IMR-90 (cell line): ENCODE measurements at regions not wholly inside any gene's neighbourhood (a gene's known extent, or its start where the extent isn't known, plus 50 kb on each side); places are given as distances from the start of the nearest gene placed in this dataset.

ENCODE experiments used
- ATAC-seq: fragments of 200-7000 bp; cut with Tn5 transposase; 2 replicates; pipeline ENCODE4 v1.9.1; 2020; ENCODE audit warnings: low read depth, mild to moderate bottlenecking, moderate library complexity
- BruUV-seq: library from RNA; stranded (reverse); fragments of 400-500 nt; replicated peaks from 2 replicates; lab custom pipeline; 2021; lab: Mats Ljungman, UMichigan
- CTCF ChIA-PET: fragments of 300-600 bp; formaldehyde crosslinking; extraction: SDS; loops from one replicate; lab custom pipeline; 2021; ENCODE audit warnings: antibody characterized with exemption; lab: Yijun Ruan, JAX
- POLR2A ChIA-PET: fragments of 300-600 bp; sonication (Branson Sonifier 250); formaldehyde crosslinking; loops from one replicate; lab custom pipeline; 2022; ENCODE audit warnings: antibody characterized with exemption; ENCODE audit not compliant: unreplicated experiment; lab: Charles Lee
- DNase-seq: peaks from one replicate; pipeline ENCODE4 v3.0.0; 2013
- H2AFZ ChIP-seq: replicated peaks from 2 replicates; pipeline ENCODE3; 2013; ENCODE audit warnings: low read length, mild to moderate bottlenecking; ENCODE audit not compliant: poor library complexity
- H2AK5ac ChIP-seq: 2 replicates; pipeline ENCODE4 v1.6.1; 2013; ENCODE audit warnings: low read depth, low read length, inconsistent platforms
- H2AK9ac ChIP-seq: replicated peaks from 2 replicates; pipeline ENCODE3; 2013; ENCODE audit warnings: mild to moderate bottlenecking, low read depth, low read length, moderate library complexity; ENCODE audit not compliant: poor library complexity
- H2BK120ac ChIP-seq: 2 replicates; pipeline ENCODE4 v1.6.1; 2013; ENCODE audit warnings: low read depth, low read length, inconsistent platforms
- H2BK15ac ChIP-seq: 3 replicates; pipeline ENCODE4 v1.6.1; 2013; ENCODE audit warnings: low read depth, low read length, inconsistent platforms
- H2BK20ac ChIP-seq: 2 replicates; pipeline ENCODE4 v1.6.1; 2013; ENCODE audit warnings: low read depth, mild to moderate bottlenecking, inconsistent platforms, low read length, moderate library complexity
- H2BK5ac ChIP-seq: 2 replicates; pipeline ENCODE4 v1.6.1; 2013; ENCODE audit warnings: mild to moderate bottlenecking, low read depth, low read length, inconsistent platforms; ENCODE audit not compliant: poor library complexity, severe bottlenecking
- H3K14ac ChIP-seq: replicated peaks from 2 replicates; pipeline ENCODE4 v1.6.1; 2013; ENCODE audit warnings: low read depth, low read length, inconsistent platforms
- H3K18ac ChIP-seq: 2 replicates; pipeline ENCODE4 v1.6.1; 2013; ENCODE audit warnings: low read depth, low read length, control low read depth
- H3K23ac ChIP-seq: 2 replicates; pipeline ENCODE4 v1.6.1; 2013; ENCODE audit warnings: low read depth, low read length, inconsistent platforms
- H3K27ac ChIP-seq: 2 replicates; pipeline ENCODE4 v1.5.1; 2013; ENCODE audit warnings: mild to moderate bottlenecking, control low read depth, low read length; ENCODE audit not compliant: insufficient read depth
- H3K27me3 ChIP-seq: 2 replicates; pipeline ENCODE4 v1.6.1; 2013; ENCODE audit warnings: low read length; ENCODE audit not compliant: control insufficient read depth, insufficient read depth
- H3K36me3 ChIP-seq: 2 replicates; pipeline ENCODE4 v1.6.1; 2013; ENCODE audit warnings: low read length, mixed read lengths; ENCODE audit not compliant: control insufficient read depth, insufficient read depth
- H3K4ac ChIP-seq: 2 replicates; pipeline ENCODE4 v1.6.1; 2013; ENCODE audit warnings: low read depth, low read length, inconsistent platforms
- H3K4me1 ChIP-seq: 2 replicates; pipeline ENCODE4 v1.6.1; 2013; ENCODE audit warnings: low read length, mixed read lengths; ENCODE audit not compliant: control insufficient read depth, insufficient read depth
- H3K4me2 ChIP-seq: 2 replicates; pipeline ENCODE4 v1.6.1; 2013; ENCODE audit warnings: low read depth, mild to moderate bottlenecking, control low read depth, low read length, moderate library complexity
- H3K4me3 ChIP-seq: 2 replicates; pipeline ENCODE4 v1.5.1; 2013; ENCODE audit warnings: low read depth, mild to moderate bottlenecking, control low read depth, low read length, moderate library complexity; ENCODE audit not compliant: insufficient read depth
- H3K56ac ChIP-seq: 2 replicates; pipeline ENCODE4 v1.6.1; 2013; ENCODE audit warnings: low read length, inconsistent platforms; ENCODE audit not compliant: insufficient read depth; ENCODE audit errors: extremely low read depth
- H3K79me1 ChIP-seq, 2 experiments: 2 replicates each; pipeline ENCODE4 v1.6.1; 2013; ENCODE audit warnings: low read length in 2 of 2, inconsistent platforms in 1 of 2, low read depth in 1 of 2
- H3K9ac ChIP-seq: 2 replicates; pipeline ENCODE4 v1.6.1; 2013; ENCODE audit warnings: low read depth, low read length, control low read depth
- H3K9me1 ChIP-seq: 2 replicates; pipeline ENCODE4 v1.6.1; 2013; ENCODE audit warnings: low read length, inconsistent platforms; ENCODE audit not compliant: insufficient read depth
- H3K9me3 ChIP-seq: 2 replicates; pipeline ENCODE4 v1.6.1; 2013; ENCODE audit warnings: low read length; ENCODE audit not compliant: control insufficient read depth, insufficient read depth
- H4K20me1 ChIP-seq: 2 replicates; pipeline ENCODE4 v1.6.1; 2013; ENCODE audit warnings: low read length, inconsistent platforms; ENCODE audit not compliant: insufficient read depth
- H4K5ac ChIP-seq: 2 replicates; pipeline ENCODE4 v1.6.1; 2013; ENCODE audit warnings: mild to moderate bottlenecking, low read depth, low read length, control low read depth
- H4K8ac ChIP-seq, 2 experiments: 2 replicates each; pipeline ENCODE4 v1.6.1; 2013; ENCODE audit warnings: low read depth in 2 of 2, low read length in 2 of 2, control low read depth in 1 of 2, inconsistent platforms in 1 of 2
- H4K91ac ChIP-seq: 2 replicates; pipeline ENCODE4 v1.6.1; 2013; ENCODE audit warnings: low read depth, low read length, inconsistent platforms; ENCODE audit not compliant: insufficient read depth
- BHLHE40 ChIP-seq: fragments of 150-350 bp; IDR thresholded peaks from 2 replicates; pipeline ENCODE4 v1.6.1; 2016; ENCODE audit warnings: mild to moderate bottlenecking, low read depth, low read length
- MAFK ChIP-seq: IDR thresholded peaks from 2 replicates; pipeline ENCODE4 v1.6.1; 2012; ENCODE audit warnings: low read depth, low read length, improper control_type of control experiment
- MAZ ChIP-seq: IDR thresholded peaks from 2 replicates; pipeline ENCODE4 v1.6.1; 2012; ENCODE audit warnings: low read depth, mild to moderate bottlenecking, low read length, improper control_type of control experiment, moderate library complexity, borderline replicate concordance
- MXI1 ChIP-seq: IDR thresholded peaks from 2 replicates; pipeline ENCODE4 v1.6.1; 2012; ENCODE audit warnings: low read depth, mild to moderate bottlenecking, low read length, moderate library complexity, borderline replicate concordance
- NFE2L2 ChIP-seq: fragments of 150-350 bp; IDR thresholded peaks from 2 replicates; pipeline ENCODE4 v1.6.1; 2016; ENCODE audit warnings: low read depth, mild to moderate bottlenecking, low read length
- POLR2A ChIP-seq: IDR thresholded peaks from 2 replicates; pipeline ENCODE4 v1.6.1; 2012; ENCODE audit warnings: mild to moderate bottlenecking, low read depth, low read length
- RFX5 ChIP-seq: IDR thresholded peaks from 2 replicates; pipeline ENCODE4 v1.8.0; 2012; ENCODE audit warnings: low read depth, mild to moderate bottlenecking, low read length, moderate library complexity
- WGBS, 2 experiments: methylation state at CpG; one replicate each; pipeline versions ENCODE4 v1.1.5 to v1.1.7; 2013; ENCODE audit warnings: missing lambda C conversion rate in 2 of 2; ENCODE audit not compliant: insufficient read length in 1 of 2; ENCODE audit errors: extremely low coverage in 2 of 2; 5-methylcytosine and 5-hydroxymethylcytosine counted together
- dilution Hi-C: fragments of 300-500 bp; cut with HindIII; formaldehyde crosslinking; loops from one replicate; pipeline ENCODE4 v1.14.3; 2018; ENCODE audit warnings: low sequenced_read_pairs; ENCODE audit not compliant: unreplicated experiment
- in situ Hi-C: fragments of 300-500 bp; cut with MboI; formaldehyde crosslinking; loops from 3 replicates; pipeline ENCODE4 v1.14.3; 2019; ENCODE audit warnings: low sequenced_read_pairs, inconsistent platforms, mixed read lengths
- intact Hi-C: fragments of 100-400 bp; cut with micrococcal nuclease; formaldehyde crosslinking; loops from 2 replicates; pipeline ENCODE4 v1.10.0; 2022

GRCh38 chr14:81819344-81819743 is 285.7 kb upstream of the SEL1L start:
- Histone ChIP-seq H2AK5ac (no peak overlapping the region), H3K14ac (no peak overlapping the region), H2BK15ac (no peak overlapping the region), H3K4me3 (no peak overlapping the region), H3K18ac (no peak overlapping the region), H3K56ac (no peak overlapping the region), H2BK120ac (no peak overlapping the region), H3K4me1 (no peaks in the 10 kb centered on the region), H2AK9ac (no peak overlapping the region), H3K27me3 (no peaks in the 10 kb centered on the region), H4K8ac (no peak overlapping the region), H2AFZ (no peak overlapping the region), H4K20me1 (no peaks in the 10 kb centered on the region), H4K5ac (no peak overlapping the region), H2BK20ac (no peak overlapping the region), H3K4ac (no peak overlapping the region), H3K4me2 (no peak overlapping the region), H3K36me3 (no peaks in the 10 kb centered on the region), H3K9me3 (peaks cover 6% of the 10 kb centered on the region), H3K27ac (no peak overlapping the region), H3K23ac (no peak overlapping the region), H2BK5ac (no peak overlapping the region), H4K91ac (no peak overlapping the region), H3K9me1 (no peaks in the 10 kb centered on the region), H3K9ac (no peak overlapping the region), H3K79me1 (no peaks in the 10 kb centered on the region)
- intact Hi-C loops (no loop called here), dilution Hi-C loops (no loop called here), in situ Hi-C loops (no loop called here)
- DNase-seq, result no peak
- 40% methylated on average over 2 of the region's 5 CpGs; no CpG with 5 or more reads in 1 of the 2 experiments for WGBS, 2 experiments
- ATAC-seq, result no peak
- TF ChIP-seq MXI1 (no peak), RFX5 (no peak), MAFK (no peak), NFE2L2 (no peak), BHLHE40 (no peak), MAZ (no peak), POLR2A (no peak)
- CTCF ChIA-PET, result no interaction called here
- BruUV-seq, result no TSS peak
- POLR2A ChIA-PET, result no interaction called here
